Liver (tissue), 8 donors: ENCODE measurements at regions not wholly inside any gene's neighbourhood (a gene's known extent, or its start where the extent isn't known, plus 50 kb on each side); places are given as distances from the start of the nearest gene placed in this dataset.
"Not testable (repeated sequence)": the region's sequence is repeated elsewhere in the genome, so short reads cannot be mapped to it uniquely, and the experiment has no call there.

Source experiments
- DNase-seq: peaks from one replicate; pipeline ENCODE4 v3.0.0-alpha.2; 2017; ENCODE audit warnings: low spot score
- H3K27ac ChIP-seq, 2 donors: one replicate each; pipeline ENCODE4 v1.7.0; 2013; ENCODE audit warnings: inconsistent platforms in 2 of 2, low read length in 2 of 2, control low read depth in 1 of 2, low read depth in 1 of 2, mild to moderate bottlenecking in 1 of 2
- H3K27me3 ChIP-seq, 4 donors: one replicate each; pipeline versions ENCODE4 v1.6.1 to v1.7.0; 2013; ENCODE audit warnings: low read length in 3 of 4, inconsistent platforms in 1 of 4, mild to moderate bottlenecking in 1 of 4, moderate library complexity in 1 of 4; ENCODE audit not compliant: control insufficient read depth in 4 of 4, insufficient read depth in 4 of 4
- H3K36me3 ChIP-seq, 4 donors: one replicate each; pipeline versions ENCODE4 v1.6.1 to v1.7.0; 2013; ENCODE audit warnings: low read length in 3 of 4, mild to moderate bottlenecking in 3 of 4, low read depth in 1 of 4, moderate library complexity in 1 of 4; ENCODE audit not compliant: control insufficient read depth in 4 of 4, insufficient read depth in 3 of 4
- H3K4me1 ChIP-seq, 4 donors: one replicate each; pipeline versions ENCODE4 v1.6.1 to v1.7.0; 2013; ENCODE audit warnings: low read length in 3 of 4, mild to moderate bottlenecking in 3 of 4, moderate library complexity in 1 of 4; ENCODE audit not compliant: control insufficient read depth in 4 of 4, insufficient read depth in 4 of 4
- H3K4me3 ChIP-seq, 3 donors: one replicate each; pipeline versions ENCODE4 v1.6.1 to v1.7.0; 2013; ENCODE audit warnings: low read length in 3 of 3, control low read depth in 1 of 3, low read depth in 1 of 3, mild to moderate bottlenecking in 1 of 3
- H3K9ac ChIP-seq, 2 donors: one replicate each; pipeline ENCODE4 v1.7.0; 2013; ENCODE audit warnings: low read length in 2 of 2, mild to moderate bottlenecking in 2 of 2, moderate library complexity in 2 of 2, control low read depth in 1 of 2, low read depth in 1 of 2
- H3K9me3 ChIP-seq, 4 donors: one replicate each; pipeline versions ENCODE4 v1.6.1 to v1.7.0; 2013; ENCODE audit warnings: low read length in 3 of 4; ENCODE audit not compliant: control insufficient read depth in 4 of 4
- ATF3 ChIP-seq: IDR thresholded peaks from 2 replicates; pipeline ENCODE4 v1.6.1; 2016; ENCODE audit warnings: antibody characterized with exemption
- EGR1 ChIP-seq, 2 donors: IDR thresholded peaks; 2 replicates each; pipeline ENCODE4 v1.6.1; 2016 to 2018; ENCODE audit warnings: antibody characterized with exemption in 2 of 2, low read depth in 2 of 2
- FOXA1 ChIP-seq: IDR thresholded peaks from 2 replicates; pipeline ENCODE4 v1.6.1; 2016; ENCODE audit warnings: antibody characterized with exemption
- FOXA2 ChIP-seq: IDR thresholded peaks from 2 replicates; pipeline ENCODE4 v1.6.1; 2016; ENCODE audit warnings: antibody characterized with exemption
- GABPA ChIP-seq, 2 donors: IDR thresholded peaks in 1 of 2; conservative IDR thresholded peaks in 1 of 2; 2 replicates each; pipeline ENCODE4 v1.6.1; 2016; ENCODE audit warnings: antibody characterized with exemption in 2 of 2, mild to moderate bottlenecking in 1 of 2, moderate library complexity in 1 of 2
- HNF4A ChIP-seq, 2 donors: conservative IDR thresholded peaks; 2 replicates each; pipeline ENCODE4 v1.6.1; 2016; ENCODE audit warnings: antibody characterized with exemption in 2 of 2, mild to moderate bottlenecking in 2 of 2
- HNF4G ChIP-seq: IDR thresholded peaks from 2 replicates; pipeline ENCODE4 v1.6.1; 2016; ENCODE audit warnings: antibody characterized with exemption
- NR2F2 ChIP-seq: IDR thresholded peaks from 2 replicates; pipeline ENCODE4 v1.6.1; 2016; ENCODE audit warnings: antibody characterized with exemption
- RAD21 ChIP-seq, 2 donors: IDR thresholded peaks; 2 replicates each; pipeline ENCODE4 v1.6.1; 2016; ENCODE audit warnings: antibody characterized with exemption in 2 of 2, mild to moderate bottlenecking in 2 of 2
- RXRA ChIP-seq, 2 donors: IDR thresholded peaks; 2 replicates each; pipeline ENCODE4 v1.6.1; 2017 to 2018; ENCODE audit warnings: antibody characterized with exemption in 2 of 2, mild to moderate bottlenecking in 1 of 2
- SP1 ChIP-seq: IDR thresholded peaks from 2 replicates; pipeline ENCODE4 v1.6.1; 2018; ENCODE audit warnings: antibody characterized with exemption, mild to moderate bottlenecking
- TAF1 ChIP-seq: conservative IDR thresholded peaks from 2 replicates; pipeline ENCODE4 v1.6.1; 2016; ENCODE audit warnings: antibody characterized with exemption, mild to moderate bottlenecking
- YY1 ChIP-seq: IDR thresholded peaks from 2 replicates; pipeline ENCODE4 v1.6.1; 2016; ENCODE audit warnings: antibody characterized with exemption, mild to moderate bottlenecking
- WGBS: extraction: QIAGEN DNeasy Blood & Tissue Kit; methylation state at CpG from one replicate; pipeline ENCODE4 v1.1.7; 2013; 5-methylcytosine and 5-hydroxymethylcytosine counted together
- TF ChIP-seq, protein P1 (sequence below): IDR thresholded peaks from 2 replicates; pipeline ENCODE4 v1.6.1; 2016; ENCODE audit warnings: antibody characterized with exemption
- TF ChIP-seq, protein P2 (sequence below): fragments of 150-350 bp; IDR thresholded peaks from 2 replicates; pipeline ENCODE4 v1.5.1; 2017; ENCODE audit warnings: improper control_type of control experiment, low read depth, low read length; ENCODE audit not compliant: missing input control
- TF ChIP-seq, protein P3 (sequence below): IDR thresholded peaks from 2 replicates; pipeline ENCODE4 v1.6.1; 2016; ENCODE audit warnings: antibody characterized with exemption, mild to moderate bottlenecking
- donor health status: healthy.
- donor health status: healthy.
- donor health status: healthy.
- donor health status: healthy.
- donor health status: healthy.

- 45% methylated on average over 1 of the region's 1 CpG for WGBS
- DNase-seq: no peak
- H3K36me3 ChIP-seq: no peaks in the 10 kb centered on the region
- TF ChIP-seq, protein P1, sequence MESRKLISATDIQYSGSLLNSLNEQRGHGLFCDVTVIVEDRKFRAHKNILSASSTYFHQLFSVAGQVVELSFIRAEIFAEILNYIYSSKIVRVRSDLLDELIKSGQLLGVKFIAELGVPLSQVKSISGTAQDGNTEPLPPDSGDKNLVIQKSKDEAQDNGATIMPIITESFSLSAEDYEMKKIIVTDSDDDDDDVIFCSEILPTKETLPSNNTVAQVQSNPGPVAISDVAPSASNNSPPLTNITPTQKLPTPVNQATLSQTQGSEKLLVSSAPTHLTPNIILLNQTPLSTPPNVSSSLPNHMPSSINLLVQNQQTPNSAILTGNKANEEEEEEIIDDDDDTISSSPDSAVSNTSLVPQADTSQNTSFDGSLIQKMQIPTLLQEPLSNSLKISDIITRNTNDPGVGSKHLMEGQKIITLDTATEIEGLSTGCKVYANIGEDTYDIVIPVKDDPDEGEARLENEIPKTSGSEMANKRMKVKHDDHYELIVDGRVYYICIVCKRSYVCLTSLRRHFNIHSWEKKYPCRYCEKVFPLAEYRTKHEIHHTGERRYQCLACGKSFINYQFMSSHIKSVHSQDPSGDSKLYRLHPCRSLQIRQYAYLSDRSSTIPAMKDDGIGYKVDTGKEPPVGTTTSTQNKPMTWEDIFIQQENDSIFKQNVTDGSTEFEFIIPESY: no peak
- TF ChIP-seq, protein P2, sequence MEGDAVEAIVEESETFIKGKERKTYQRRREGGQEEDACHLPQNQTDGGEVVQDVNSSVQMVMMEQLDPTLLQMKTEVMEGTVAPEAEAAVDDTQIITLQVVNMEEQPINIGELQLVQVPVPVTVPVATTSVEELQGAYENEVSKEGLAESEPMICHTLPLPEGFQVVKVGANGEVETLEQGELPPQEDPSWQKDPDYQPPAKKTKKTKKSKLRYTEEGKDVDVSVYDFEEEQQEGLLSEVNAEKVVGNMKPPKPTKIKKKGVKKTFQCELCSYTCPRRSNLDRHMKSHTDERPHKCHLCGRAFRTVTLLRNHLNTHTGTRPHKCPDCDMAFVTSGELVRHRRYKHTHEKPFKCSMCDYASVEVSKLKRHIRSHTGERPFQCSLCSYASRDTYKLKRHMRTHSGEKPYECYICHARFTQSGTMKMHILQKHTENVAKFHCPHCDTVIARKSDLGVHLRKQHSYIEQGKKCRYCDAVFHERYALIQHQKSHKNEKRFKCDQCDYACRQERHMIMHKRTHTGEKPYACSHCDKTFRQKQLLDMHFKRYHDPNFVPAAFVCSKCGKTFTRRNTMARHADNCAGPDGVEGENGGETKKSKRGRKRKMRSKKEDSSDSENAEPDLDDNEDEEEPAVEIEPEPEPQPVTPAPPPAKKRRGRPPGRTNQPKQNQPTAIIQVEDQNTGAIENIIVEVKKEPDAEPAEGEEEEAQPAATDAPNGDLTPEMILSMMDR: peak; percentile 31
- TF ChIP-seq RAD21 (IDR thresholded peaks at IDR 0.05) (peak; percentile 77 to 78), RXRA (IDR thresholded peaks at IDR 0.05) (no peak), HNF4G (no peak)
- no peaks in the 10 kb centered on the region for H3K4me1 ChIP-seq
- no peak overlapping the region for H3K4me3 ChIP-seq
- no peaks in the 10 kb centered on the region for H3K27me3 ChIP-seq
- no peaks in the 10 kb centered on the region for H3K9me3 ChIP-seq
- H3K27ac ChIP-seq: no peak overlapping the region
- no peak overlapping the region for H3K9ac ChIP-seq
These were observed 109.0 kb upstream of the AADAT start for GRCh38 chr4:170198747-170199146.

- DNase-seq, H3K4me3 ChIP-seq, H3K9me3 ChIP-seq, H3K4me1 ChIP-seq, H3K9ac ChIP-seq, H3K36me3 ChIP-seq, H3K27me3 ChIP-seq, H3K27ac ChIP-seq: not testable (repeated sequence)
- WGBS: 64% methylated on average over 2 of the region's 2 CpGs
- peak in 1 of 2 donors; percentile 20 for TF ChIP-seq HNF4A (conservative IDR thresholded peaks at IDR 0.05)
These were observed 105.0 kb upstream of the AADAT start for GRCh38 chr4:170194794-170195193.

DNA sequence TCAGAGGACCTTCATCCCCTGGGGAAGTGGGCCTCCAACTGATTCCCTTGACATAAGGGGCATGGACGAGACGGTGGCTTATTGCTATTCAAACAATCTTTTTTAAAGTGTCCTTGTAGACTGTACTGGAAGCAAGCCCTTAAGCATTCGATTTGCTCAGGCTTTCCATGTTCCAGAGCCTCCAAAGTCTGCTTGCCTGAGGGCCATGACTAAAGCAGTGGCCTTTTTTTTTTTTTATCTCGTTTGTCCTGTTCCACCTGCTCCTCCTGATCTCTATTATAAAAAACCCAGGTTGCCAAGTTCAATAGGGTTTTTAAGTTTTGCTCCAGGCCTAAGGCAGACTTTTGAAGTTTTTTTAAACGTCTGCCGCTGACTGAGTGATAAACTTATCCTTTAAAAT lies 103.7 kb upstream of the AADAT start:
- no peak for DNase-seq
- Histone ChIP-seq H3K36me3 (no peaks in the 10 kb centered on the region), H3K27me3 (no peaks in the 10 kb centered on the region), H3K27ac (no peak overlapping the region), H3K9me3 (no peaks in the 10 kb centered on the region), H3K4me1 (no peaks in the 10 kb centered on the region), H3K4me3 (no peak overlapping the region), H3K9ac (no peak overlapping the region)
- 76% methylated on average over 6 of the region's 6 CpGs for WGBS
- TF ChIP-seq FOXA2: no peak
- no peak for TF ChIP-seq HNF4A (conservative IDR thresholded peaks at IDR 0.05)
- no peak for TF ChIP-seq HNF4G
- TF ChIP-seq, protein P1: no peak
- TF ChIP-seq TAF1: no peak
- no peak for TF ChIP-seq EGR1 (IDR thresholded peaks at IDR 0.05; ENCODE audit: low read depth in 2 of 2)
- TF ChIP-seq, protein P2: no peak
- no peak for TF ChIP-seq RXRA (IDR thresholded peaks at IDR 0.05)
- no peak for TF ChIP-seq YY1
- TF ChIP-seq NR2F2: no peak
- TF ChIP-seq FOXA1: no peak
- no peak for TF ChIP-seq ATF3
- TF ChIP-seq GABPA (IDR thresholded peaks at IDR 0.05 in 1 of 2, conservative IDR thresholded peaks at IDR 0.05 in 1 of 2): no peak
- TF ChIP-seq, protein P3, sequence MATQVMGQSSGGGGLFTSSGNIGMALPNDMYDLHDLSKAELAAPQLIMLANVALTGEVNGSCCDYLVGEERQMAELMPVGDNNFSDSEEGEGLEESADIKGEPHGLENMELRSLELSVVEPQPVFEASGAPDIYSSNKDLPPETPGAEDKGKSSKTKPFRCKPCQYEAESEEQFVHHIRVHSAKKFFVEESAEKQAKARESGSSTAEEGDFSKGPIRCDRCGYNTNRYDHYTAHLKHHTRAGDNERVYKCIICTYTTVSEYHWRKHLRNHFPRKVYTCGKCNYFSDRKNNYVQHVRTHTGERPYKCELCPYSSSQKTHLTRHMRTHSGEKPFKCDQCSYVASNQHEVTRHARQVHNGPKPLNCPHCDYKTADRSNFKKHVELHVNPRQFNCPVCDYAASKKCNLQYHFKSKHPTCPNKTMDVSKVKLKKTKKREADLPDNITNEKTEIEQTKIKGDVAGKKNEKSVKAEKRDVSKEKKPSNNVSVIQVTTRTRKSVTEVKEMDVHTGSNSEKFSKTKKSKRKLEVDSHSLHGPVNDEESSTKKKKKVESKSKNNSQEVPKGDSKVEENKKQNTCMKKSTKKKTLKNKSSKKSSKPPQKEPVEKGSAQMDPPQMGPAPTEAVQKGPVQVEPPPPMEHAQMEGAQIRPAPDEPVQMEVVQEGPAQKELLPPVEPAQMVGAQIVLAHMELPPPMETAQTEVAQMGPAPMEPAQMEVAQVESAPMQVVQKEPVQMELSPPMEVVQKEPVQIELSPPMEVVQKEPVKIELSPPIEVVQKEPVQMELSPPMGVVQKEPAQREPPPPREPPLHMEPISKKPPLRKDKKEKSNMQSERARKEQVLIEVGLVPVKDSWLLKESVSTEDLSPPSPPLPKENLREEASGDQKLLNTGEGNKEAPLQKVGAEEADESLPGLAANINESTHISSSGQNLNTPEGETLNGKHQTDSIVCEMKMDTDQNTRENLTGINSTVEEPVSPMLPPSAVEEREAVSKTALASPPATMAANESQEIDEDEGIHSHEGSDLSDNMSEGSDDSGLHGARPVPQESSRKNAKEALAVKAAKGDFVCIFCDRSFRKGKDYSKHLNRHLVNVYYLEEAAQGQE: no peak
- TF ChIP-seq SP1: no peak
